Lower leg skin (tissue), 4 donors: ENCODE measurements at regions not wholly inside any gene's neighbourhood (a gene's known extent, or its start where the extent isn't known, plus 50 kb on each side); places are given as distances from the start of the nearest gene placed in this dataset.

Experiments used
- DNase-seq, 2 donors: peaks; one replicate each; pipeline ENCODE4 v3.0.0-alpha.2; 2019; ENCODE audit warnings: low spot score in 2 of 2
- H3K4me3 ChIP-seq: fragments of 200-600 bp; sonication (generic); 2 replicates; pipeline ENCODE4 v1.5.1; 2017; ENCODE audit warnings: mild to moderate bottlenecking, low read depth; ENCODE audit not compliant: poor library complexity, severe bottlenecking
- POLR2A ChIP-seq, 2 donors: fragments of 450-650 bp; IDR thresholded peaks; one replicate each; pipeline ENCODE4 v1.6.1; 2016 to 2017; ENCODE audit warnings: antibody characterized with exemption in 2 of 2, mild to moderate bottlenecking in 1 of 2, moderate library complexity in 1 of 2
- WGBS, 2 donors: methylation state at CpG; one replicate each; pipeline ENCODE4 v1.1.5; 2018; 5-methylcytosine and 5-hydroxymethylcytosine counted together
- intact Hi-C: fragments of 100-400 bp; cut with DNase I; formaldehyde crosslinking; loops from one replicate; pipeline ENCODE4 v1.15.0; 2023; ENCODE audit warnings: low total_unique reads
- TF ChIP-seq, protein P1 (sequence below), 3 donors: fragments of 450-650 bp; IDR thresholded peaks; one replicate each; pipeline ENCODE4 v1.5.1; 2016; ENCODE audit warnings: antibody characterized with exemption in 3 of 3, mild to moderate bottlenecking in 3 of 3, moderate library complexity in 2 of 3

DNA sequence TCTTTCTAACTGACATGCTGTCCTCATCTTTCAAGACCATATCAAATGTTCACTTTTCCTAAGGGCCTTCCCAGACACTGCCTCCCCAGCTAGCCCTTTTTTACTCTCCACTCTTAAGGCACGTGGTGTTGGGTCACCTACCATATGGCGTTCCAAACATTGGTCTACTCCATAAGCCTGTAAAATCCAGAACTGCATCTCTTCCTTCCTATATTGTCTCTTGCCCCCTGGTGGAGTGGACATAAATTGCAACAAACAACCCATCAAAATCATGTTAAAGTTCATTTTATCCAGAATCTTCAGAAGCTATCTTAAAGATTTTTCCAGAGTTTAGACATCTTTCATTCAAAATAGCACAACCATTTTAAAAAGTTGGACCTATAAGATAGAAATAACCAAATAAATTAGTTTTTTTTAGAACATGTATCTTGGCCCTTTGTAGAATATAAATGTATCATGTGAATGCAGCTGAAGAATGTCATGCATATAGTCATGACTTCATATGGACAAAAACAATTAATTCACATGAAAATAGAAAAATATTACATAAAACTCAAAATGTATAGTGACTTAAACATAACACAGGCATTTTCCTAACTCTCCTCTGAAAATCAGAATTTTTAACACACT is 180.6 kb upstream of the CHRM2 start:
- DNase-seq = no peak
- intact Hi-C loops = no loop called here
- 49 to 69% methylated on average over 2 of the region's 2 CpGs for WGBS, 2 donors
- TF ChIP-seq, protein P1, sequence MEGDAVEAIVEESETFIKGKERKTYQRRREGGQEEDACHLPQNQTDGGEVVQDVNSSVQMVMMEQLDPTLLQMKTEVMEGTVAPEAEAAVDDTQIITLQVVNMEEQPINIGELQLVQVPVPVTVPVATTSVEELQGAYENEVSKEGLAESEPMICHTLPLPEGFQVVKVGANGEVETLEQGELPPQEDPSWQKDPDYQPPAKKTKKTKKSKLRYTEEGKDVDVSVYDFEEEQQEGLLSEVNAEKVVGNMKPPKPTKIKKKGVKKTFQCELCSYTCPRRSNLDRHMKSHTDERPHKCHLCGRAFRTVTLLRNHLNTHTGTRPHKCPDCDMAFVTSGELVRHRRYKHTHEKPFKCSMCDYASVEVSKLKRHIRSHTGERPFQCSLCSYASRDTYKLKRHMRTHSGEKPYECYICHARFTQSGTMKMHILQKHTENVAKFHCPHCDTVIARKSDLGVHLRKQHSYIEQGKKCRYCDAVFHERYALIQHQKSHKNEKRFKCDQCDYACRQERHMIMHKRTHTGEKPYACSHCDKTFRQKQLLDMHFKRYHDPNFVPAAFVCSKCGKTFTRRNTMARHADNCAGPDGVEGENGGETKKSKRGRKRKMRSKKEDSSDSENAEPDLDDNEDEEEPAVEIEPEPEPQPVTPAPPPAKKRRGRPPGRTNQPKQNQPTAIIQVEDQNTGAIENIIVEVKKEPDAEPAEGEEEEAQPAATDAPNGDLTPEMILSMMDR (IDR thresholded peaks at IDR 0.05) = no peak
- TF ChIP-seq POLR2A (IDR thresholded peaks at IDR 0.05) = no peak
- H3K4me3 ChIP-seq = no peak overlapping the region

DNA sequence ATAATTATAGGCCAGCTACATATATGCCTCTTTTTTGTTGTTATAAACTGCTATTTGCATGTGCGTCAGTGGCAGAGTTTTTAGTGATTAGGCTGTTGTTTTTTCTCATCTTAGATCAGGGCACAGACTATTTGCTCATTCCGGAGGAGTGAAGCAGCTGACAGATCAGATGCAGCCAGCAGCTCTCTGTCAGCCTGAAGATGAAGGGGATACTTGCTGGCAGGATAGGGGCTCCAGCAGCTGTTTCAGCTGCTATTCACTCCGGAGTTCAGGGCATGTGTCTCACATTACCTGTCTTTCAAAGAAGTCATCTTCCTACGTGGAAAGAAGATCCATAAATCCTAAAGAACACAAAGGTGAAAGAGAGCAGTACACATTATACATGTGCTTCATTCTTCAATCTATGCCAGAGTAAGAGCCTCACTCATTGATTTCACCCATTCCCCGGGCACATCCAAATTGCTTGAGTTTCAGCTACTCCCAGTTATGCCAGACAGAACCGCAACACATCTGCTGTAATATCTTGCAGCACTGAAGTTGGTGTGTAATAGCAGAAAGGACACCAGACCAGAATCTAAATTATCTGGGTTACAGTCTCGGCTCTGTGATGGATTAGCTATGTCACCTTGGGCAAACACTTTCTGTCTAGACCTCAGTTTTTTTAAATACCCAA is 182.8 kb upstream of the CHRM2 start:
- DNase-seq = no peak
- intact Hi-C loops = no loop called here
- WGBS, 2 donors = 41 to 44% methylated on average over 7 of the region's 7 CpGs
- no peak for TF ChIP-seq POLR2A (IDR thresholded peaks at IDR 0.05)
- TF ChIP-seq, protein P1 (IDR thresholded peaks at IDR 0.05) = no peak
- H3K4me3 ChIP-seq = no peak overlapping the region

DNA sequence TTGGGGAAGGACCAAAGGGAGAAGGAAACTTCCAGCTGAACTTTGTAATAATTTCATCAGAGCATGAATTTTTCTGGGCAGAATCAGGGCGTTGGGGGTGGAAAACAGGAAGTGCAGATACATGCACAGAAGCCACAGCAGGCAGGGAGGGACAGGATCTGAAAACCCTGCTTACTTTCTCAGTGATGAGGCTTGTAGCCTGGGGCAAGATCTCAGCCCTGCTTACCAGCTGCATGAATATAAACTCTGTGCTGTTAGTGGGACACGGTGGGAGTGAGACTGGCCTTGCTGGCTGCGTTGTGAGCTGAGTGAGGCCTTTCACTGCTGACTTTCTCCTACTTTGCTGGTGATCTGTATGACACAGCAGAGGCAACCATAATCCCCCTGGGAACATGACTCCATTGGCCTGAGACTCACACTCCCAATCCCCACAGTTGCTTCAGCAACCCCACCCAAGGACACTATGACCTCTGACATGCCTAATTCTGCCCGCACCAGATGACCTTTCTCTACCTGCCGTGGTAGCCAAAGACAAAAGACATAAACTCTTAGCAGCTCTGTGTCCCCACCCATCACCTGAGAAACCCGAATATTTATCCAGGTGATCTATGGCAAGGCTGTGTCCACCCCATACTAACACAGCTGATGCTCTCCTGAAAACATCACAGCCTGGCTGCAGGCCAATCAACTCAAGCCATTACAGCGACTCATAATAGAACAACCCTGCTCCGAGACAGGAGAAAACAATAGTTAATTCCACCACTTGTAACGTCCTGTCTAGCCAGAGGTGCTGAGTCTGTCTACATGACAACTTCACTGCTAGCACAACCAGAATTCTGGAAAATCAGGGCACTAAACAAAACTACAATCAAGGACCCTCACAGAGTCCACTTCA is 190.7 kb upstream of the CHRM2 start:
- H3K4me3 ChIP-seq = no peak overlapping the region
- TF ChIP-seq, protein P1 (IDR thresholded peaks at IDR 0.05) = no peak
- TF ChIP-seq POLR2A (IDR thresholded peaks at IDR 0.05) = no peak
- no peak for DNase-seq
- WGBS, 2 donors = 62 to 71% methylated on average over 9 of the region's 9 CpGs
- intact Hi-C loops = no loop called here

DNA sequence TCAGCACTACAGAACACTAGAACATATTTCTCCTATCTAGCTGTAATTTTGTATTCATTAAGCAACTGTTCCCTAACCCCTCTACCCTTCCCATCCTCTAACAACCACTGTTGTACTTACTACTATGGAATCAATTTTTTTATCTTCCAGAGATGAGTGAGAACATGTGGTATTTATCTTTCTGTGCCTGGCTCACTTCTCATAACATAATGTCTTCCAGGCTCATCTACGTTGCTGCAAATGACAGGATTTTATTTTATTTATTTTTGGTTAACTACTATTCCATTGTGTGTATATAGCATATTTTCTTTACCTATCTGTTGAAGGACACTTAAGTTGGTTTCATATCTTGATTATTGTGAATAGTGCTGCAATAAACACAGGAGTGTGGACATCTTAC is 200.9 kb upstream of the CHRM2 start:
- H3K4me3 ChIP-seq = no peak overlapping the region
- intact Hi-C loops = no loop called here
- TF ChIP-seq POLR2A (IDR thresholded peaks at IDR 0.05) = no peak
- TF ChIP-seq, protein P1 (IDR thresholded peaks at IDR 0.05) = no peak
- WGBS, 2 donors = 55 to 60% methylated on average over 1 of the region's 1 CpG
- no peak for DNase-seq

DNA sequence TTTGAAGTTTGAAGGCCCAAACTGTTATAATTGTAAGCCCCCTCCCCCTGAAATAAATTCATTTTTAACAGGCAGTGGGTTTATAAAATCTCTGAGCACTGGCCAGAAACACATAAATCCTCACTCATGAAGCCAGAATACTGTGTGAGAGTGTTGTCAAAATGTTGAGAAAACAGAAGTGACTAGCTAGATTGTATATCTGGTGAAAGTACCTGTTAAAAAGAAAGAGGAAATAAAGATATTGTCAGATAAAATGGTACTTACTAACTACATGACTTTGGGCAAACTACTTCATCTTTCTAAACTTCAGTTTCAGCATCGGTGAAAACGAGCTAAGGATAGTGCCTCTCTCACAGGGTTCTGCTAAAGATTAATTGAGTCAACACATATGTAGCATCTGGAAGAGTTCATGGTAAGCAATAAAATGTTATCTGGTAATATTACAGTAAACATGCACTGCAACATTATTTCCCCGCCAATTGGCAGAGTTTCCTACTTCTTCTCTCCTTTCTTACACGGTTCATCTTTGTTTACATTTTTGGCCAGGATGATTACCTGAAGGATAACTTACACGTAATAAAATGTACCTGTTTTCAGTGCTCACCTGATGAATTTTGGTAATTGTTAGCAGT is 202.5 kb upstream of the CHRM2 start:
- DNase-seq = no peak
- no peak overlapping the region for H3K4me3 ChIP-seq
- 51 to 58% methylated on average over 5 of the region's 5 CpGs for WGBS, 2 donors
- TF ChIP-seq, protein P1 (IDR thresholded peaks at IDR 0.05) = no peak
- TF ChIP-seq POLR2A (IDR thresholded peaks at IDR 0.05) = no peak
- intact Hi-C loops = no loop called here
